ENCODE measurements at regions not wholly inside any gene's neighbourhood (a gene's known extent, or its start where the extent isn't known, plus 50 kb on each side); places are given as distances from the start of the nearest gene placed in this dataset.

DNA sequence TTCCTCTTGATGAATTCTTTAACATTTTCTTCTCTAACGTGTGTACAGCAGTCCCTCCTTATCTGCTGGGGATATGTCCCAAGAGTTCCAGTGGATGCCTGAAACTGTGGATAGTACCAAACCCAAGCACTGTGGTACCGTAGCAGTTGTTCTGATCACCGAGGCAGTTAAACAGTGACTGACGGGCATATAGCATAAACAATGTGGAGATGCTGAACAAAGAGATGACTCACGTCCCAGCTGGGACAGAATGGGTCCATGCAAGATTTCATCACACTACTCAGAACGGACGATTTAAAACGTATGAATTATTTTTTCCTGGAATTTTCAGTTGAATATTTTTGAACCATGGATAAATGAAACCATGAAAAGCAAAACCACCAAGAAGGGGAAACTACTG lies 54.5 kb upstream of the SPAG16 start:
- Histone ChIP-seq H3K4me1 (ENCODE audit: control insufficient read depth, insufficient read depth, low read length) (peaks cover 29% of the 10 kb centered on the region), H3K9ac (ENCODE audit: low read length) (no peak overlapping the region), H3K36me3 (ENCODE audit: control insufficient read depth, insufficient read depth, low read length, severe bottlenecking) (no peaks in the 10 kb centered on the region), H3K4me3 (ENCODE audit: low read length) (no peak overlapping the region), H3K27me3 (replicated peaks; ENCODE audit: control insufficient read depth, insufficient read depth, low read length) (no peaks in the 10 kb centered on the region), H3K9me3 (ENCODE audit: control insufficient read depth, low read length) (no peaks in the 10 kb centered on the region)
- DNase-seq (ENCODE audit: low read depth), result peak; percentile 64

- Histone ChIP-seq H3K9ac (ENCODE audit: low read length) (peak overlapping the region; percentile 54), H3K36me3 (ENCODE audit: control insufficient read depth, insufficient read depth, low read length, severe bottlenecking) (no peaks in the 10 kb centered on the region), H3K4me1 (ENCODE audit: control insufficient read depth, insufficient read depth, low read length) (peaks cover 40% of the 10 kb centered on the region), H3K4me3 (ENCODE audit: low read length) (no peak overlapping the region), H3K9me3 (ENCODE audit: control insufficient read depth, low read length) (no peaks in the 10 kb centered on the region), H3K27me3 (replicated peaks; ENCODE audit: control insufficient read depth, insufficient read depth, low read length) (no peaks in the 10 kb centered on the region)
- no peak for DNase-seq (ENCODE audit: low read depth)
These were observed 52.3 kb upstream of the SPAG16 start for GRCh38 chr2:213231966-213232365.

- peaks cover 49% of the 10 kb centered on the region for H3K4me1 ChIP-seq (ENCODE audit: control insufficient read depth, insufficient read depth, low read length)
- H3K4me3 ChIP-seq (ENCODE audit: low read length), result no peak overlapping the region
- H3K36me3 ChIP-seq (ENCODE audit: control insufficient read depth, insufficient read depth, low read length, severe bottlenecking), result no peaks in the 10 kb centered on the region
- peak; percentile 34 for DNase-seq (ENCODE audit: low read depth)
- no peaks in the 10 kb centered on the region for H3K27me3 ChIP-seq (replicated peaks; ENCODE audit: control insufficient read depth, insufficient read depth, low read length)
- peak overlapping the region; percentile 54 for H3K9ac ChIP-seq (ENCODE audit: low read length)
- no peaks in the 10 kb centered on the region for H3K9me3 ChIP-seq (ENCODE audit: control insufficient read depth, low read length)
These were observed 51.4 kb upstream of the SPAG16 start for GRCh38 chr2:213232649-213233437.

GRCh38 chr2:213233438-213234330 lies 50.6 kb upstream of the SPAG16 start:
- H3K9ac ChIP-seq (ENCODE audit: low read length), result peak overlapping the region; percentile 54
- H3K4me1 ChIP-seq (ENCODE audit: control insufficient read depth, insufficient read depth, low read length), result peaks cover 52% of the 10 kb centered on the region
- H3K27me3 ChIP-seq (replicated peaks; ENCODE audit: control insufficient read depth, insufficient read depth, low read length), result no peaks in the 10 kb centered on the region
- DNase-seq (ENCODE audit: low read depth), result no peak
- no peak overlapping the region for H3K4me3 ChIP-seq (ENCODE audit: low read length)
- no peaks in the 10 kb centered on the region for H3K9me3 ChIP-seq (ENCODE audit: control insufficient read depth, low read length)
- H3K36me3 ChIP-seq (ENCODE audit: control insufficient read depth, insufficient read depth, low read length, severe bottlenecking), result no peaks in the 10 kb centered on the region

Data from adipocyte (in vitro differentiated cells).